CD4-positive, alpha-beta memory T cell (primary cell): ENCODE measurements at regions not wholly inside any gene's neighbourhood (a gene's known extent, or its start where the extent isn't known, plus 50 kb on each side); places are given as distances from the start of the nearest gene placed in this dataset.

Experiments used
- CTCF ChIA-PET: fragments of 350-600 bp; sonication (Branson Sonifier 250); formaldehyde crosslinking; loops from one replicate; lab custom pipeline; 2021; ENCODE audit warnings: inconsistent platforms; ENCODE audit not compliant: partially characterized antibody; lab: Charles Lee
- POLR2A ChIA-PET: fragments of 350-600 bp; sonication (Branson Sonifier 250); formaldehyde crosslinking; loops from one replicate; lab custom pipeline; 2021; ENCODE audit not compliant: partially characterized antibody; lab: Charles Lee
- DNase-seq, 5 donors: peaks; one replicate each; pipeline versions ENCODE4 v3.0.0 to v3.0.0-alpha.2; 2020 to 2022; ENCODE audit warnings: mixed read lengths in 1 of 5
- H3K27ac ChIP-seq: one replicate; pipeline ENCODE4 v1.7.0; 2013; ENCODE audit warnings: low read depth, low read length
- H3K27me3 ChIP-seq: 2 replicates; pipeline ENCODE4 v1.7.0; 2013; ENCODE audit warnings: mild to moderate bottlenecking, low read length, moderate library complexity; ENCODE audit not compliant: insufficient read depth
- H3K36me3 ChIP-seq: 2 replicates; pipeline ENCODE4 v1.7.0; 2013; ENCODE audit warnings: mild to moderate bottlenecking, low read length, moderate library complexity; ENCODE audit not compliant: insufficient read depth
- H3K4me1 ChIP-seq: 2 replicates; pipeline ENCODE4 v1.7.0; 2013; ENCODE audit warnings: mild to moderate bottlenecking, low read length, moderate library complexity; ENCODE audit not compliant: insufficient read depth
- H3K4me3 ChIP-seq, 2 donors: one replicate each; pipeline ENCODE4 v1.7.0; 2013; ENCODE audit warnings: low read length in 2 of 2, mild to moderate bottlenecking in 1 of 2
- H3K9me3 ChIP-seq, 2 donors: one replicate each; pipeline ENCODE4 v1.7.0; 2013; ENCODE audit warnings: low read length in 2 of 2, control low read depth in 1 of 2; ENCODE audit not compliant: control insufficient read depth in 1 of 2
- H3K27ac Mint-ChIP-seq, 7 donors: one replicate each; pipeline ENCODE4 v1.8.0; 2020 to 2021; ENCODE audit warnings: mixed read lengths in 7 of 7, mild to moderate bottlenecking in 6 of 7, inconsistent platforms in 3 of 7, moderate library complexity in 3 of 7
- H3K27me3 Mint-ChIP-seq, 2 donors: one replicate each; pipeline ENCODE4 v1.8.0; 2020 to 2021; ENCODE audit warnings: mixed read lengths in 2 of 2
- H3K36me3 Mint-ChIP-seq, 2 donors: one replicate each; pipeline ENCODE4 v1.8.0; 2020 to 2021; ENCODE audit warnings: mixed read lengths in 2 of 2, inconsistent platforms in 1 of 2, mild to moderate bottlenecking in 1 of 2
- H3K4me1 Mint-ChIP-seq, 4 donors: one replicate each; pipeline ENCODE4 v1.8.0; 2020 to 2021; ENCODE audit warnings: mixed read lengths in 4 of 4, mild to moderate bottlenecking in 1 of 4
- H3K4me3 Mint-ChIP-seq, 8 donors: one replicate each; pipeline ENCODE4 v1.8.0; 2020 to 2021; ENCODE audit warnings: mixed read lengths in 8 of 8, mild to moderate bottlenecking in 7 of 8, moderate library complexity in 6 of 8, inconsistent platforms in 3 of 8
- H3K9me3 Mint-ChIP-seq, 8 donors: one replicate each; pipeline ENCODE4 v1.8.0; 2020 to 2021; ENCODE audit warnings: mixed read lengths in 8 of 8, mild to moderate bottlenecking in 5 of 8, inconsistent platforms in 3 of 8, moderate library complexity in 1 of 8
- intact Hi-C: fragments of 100-400 bp; cut with micrococcal nuclease; formaldehyde crosslinking; loops from one replicate; pipeline ENCODE4 v1.15.1; 2023

- no peak overlapping the region for H3K27ac Mint-ChIP-seq
- DNase-seq, result no peak
- H3K9me3 ChIP-seq, result no peaks in the 10 kb centered on the region
- H3K4me1 Mint-ChIP-seq, result no peaks in the 10 kb centered on the region
- H3K4me3 ChIP-seq, result no peak overlapping the region
- H3K36me3 Mint-ChIP-seq, result no peaks in the 10 kb centered on the region
- POLR2A ChIA-PET, result no interaction called here
- CTCF ChIA-PET, result no interaction called here
- no peaks in the 10 kb centered on the region for H3K27me3 ChIP-seq
- peaks cover 2 to 7% of the 10 kb centered on the region in 2 donors for H3K27me3 Mint-ChIP-seq
- H3K9me3 Mint-ChIP-seq, result no peaks in the 10 kb centered on the region
- no peak overlapping the region for H3K4me3 Mint-ChIP-seq
- intact Hi-C loops, result no loop called here
- H3K4me1 ChIP-seq, result no peaks in the 10 kb centered on the region
- H3K36me3 ChIP-seq, result no peaks in the 10 kb centered on the region
- H3K27ac ChIP-seq, result no peak overlapping the region
Observed at GRCh38 chr4:120613778-120614177, 308.7 kb downstream of the PRDM5 start.

GRCh38 chr4:120611092-120611491 is 311.4 kb downstream of the PRDM5 start:
- DNase-seq, result no peak
- no peaks in the 10 kb centered on the region for H3K27me3 ChIP-seq
- no peak overlapping the region for H3K27ac ChIP-seq
- H3K9me3 ChIP-seq, result no peaks in the 10 kb centered on the region
- H3K4me1 ChIP-seq, result no peaks in the 10 kb centered on the region
- ChIA-PET CTCF (no interaction called here), POLR2A (no interaction called here)
- no peak overlapping the region for H3K4me3 ChIP-seq
- no peak overlapping the region for H3K27ac Mint-ChIP-seq
- H3K9me3 Mint-ChIP-seq, result peaks cover 0 to 9% (median 2%) of the 10 kb centered on the region in 8 donors
- intact Hi-C loops, result no loop called here
- H3K4me1 Mint-ChIP-seq, result no peaks in the 10 kb centered on the region
- no peak overlapping the region for H3K4me3 Mint-ChIP-seq
- H3K36me3 ChIP-seq, result no peaks in the 10 kb centered on the region
- peaks cover 2 to 7% of the 10 kb centered on the region in 2 donors for H3K27me3 Mint-ChIP-seq
- no peaks in the 10 kb centered on the region for H3K36me3 Mint-ChIP-seq

- Mint-ChIP-seq H3K27me3 (peaks cover 0 to 3% of the 10 kb centered on the region in 2 donors), H3K4me1 (no peaks in the 10 kb centered on the region), H3K4me3 (no peak overlapping the region), H3K9me3 (peaks cover 0 to 7% (median 0%) of the 10 kb centered on the region in 8 donors), H3K27ac (no peak overlapping the region), H3K36me3 (no peaks in the 10 kb centered on the region)
- no peak for DNase-seq
- Histone ChIP-seq H3K9me3 (no peaks in the 10 kb centered on the region), H3K27ac (no peak overlapping the region), H3K27me3 (no peaks in the 10 kb centered on the region), H3K4me1 (no peaks in the 10 kb centered on the region), H3K4me3 (no peak overlapping the region), H3K36me3 (no peaks in the 10 kb centered on the region)
- ChIA-PET CTCF (no interaction called here), POLR2A (no interaction called here)
- intact Hi-C loops, result no loop called here
Observed at GRCh38 chr4:120591038-120591437, 331.5 kb downstream of the PRDM5 start.

- POLR2A ChIA-PET, result no interaction called here
Observed at GRCh38 chr4:120589787-120590186, 332.7 kb downstream of the PRDM5 start.

GRCh38 chr4:120568731-120569130 is 353.8 kb downstream of the PRDM5 start:
- H3K27ac ChIP-seq, result no peak overlapping the region
- H3K36me3 Mint-ChIP-seq, result no peaks in the 10 kb centered on the region
- H3K27me3 ChIP-seq, result no peaks in the 10 kb centered on the region
- no peak overlapping the region for H3K27ac Mint-ChIP-seq
- ChIA-PET POLR2A (no interaction called here), CTCF (no interaction called here)
- peaks cover 0 to 6% (median 0%) of the 10 kb centered on the region in 8 donors for H3K9me3 Mint-ChIP-seq
- H3K27me3 Mint-ChIP-seq, result no peaks in the 10 kb centered on the region
- DNase-seq, result no peak
- H3K4me3 Mint-ChIP-seq, result no peak overlapping the region
- no peak overlapping the region for H3K4me3 ChIP-seq
- H3K4me1 ChIP-seq, result no peaks in the 10 kb centered on the region
- no peaks in the 10 kb centered on the region for H3K4me1 Mint-ChIP-seq
- H3K36me3 ChIP-seq, result no peaks in the 10 kb centered on the region
- no peaks in the 10 kb centered on the region for H3K9me3 ChIP-seq
- intact Hi-C loops, result no loop called here

More at GRCh38 chr4:120589787-120590186, 332.7 kb downstream of the PRDM5 start:
- intact Hi-C loops, result no loop called here
- H3K27ac ChIP-seq, result no peak overlapping the region
- H3K36me3 ChIP-seq, result no peaks in the 10 kb centered on the region
- peaks cover 0 to 10% (median 0%) of the 10 kb centered on the region in 8 donors for H3K9me3 Mint-ChIP-seq
- H3K36me3 Mint-ChIP-seq, result no peaks in the 10 kb centered on the region
- no peaks in the 10 kb centered on the region for H3K27me3 ChIP-seq
- peaks cover 0 to 3% of the 10 kb centered on the region in 2 donors for H3K27me3 Mint-ChIP-seq
- no peaks in the 10 kb centered on the region for H3K4me1 ChIP-seq
- no peaks in the 10 kb centered on the region for H3K9me3 ChIP-seq
- no peak overlapping the region for H3K4me3 Mint-ChIP-seq
- DNase-seq, result no peak
- CTCF ChIA-PET, result interaction anchor here (1.2 kb wide), 1 partner anchor 19 kb away, joined by 3 read pairs; no protein-coding TSS in a partner anchor
- H3K27ac Mint-ChIP-seq, result no peak overlapping the region
- H3K4me1 Mint-ChIP-seq, result no peaks in the 10 kb centered on the region
- H3K4me3 ChIP-seq, result no peak overlapping the region

GRCh38 chr4:120561648-120562047 is 360.9 kb downstream of the PRDM5 start:
- Mint-ChIP-seq H3K9me3 (peaks cover 0 to 36% (median 11%) of the 10 kb centered on the region in 8 donors), H3K4me3 (no peak overlapping the region), H3K36me3 (no peaks in the 10 kb centered on the region), H3K4me1 (no peaks in the 10 kb centered on the region), H3K27ac (no peak overlapping the region), H3K27me3 (no peaks in the 10 kb centered on the region)
- CTCF ChIA-PET, result no interaction called here
- no peak overlapping the region for H3K27ac ChIP-seq
- H3K4me3 ChIP-seq, result no peak overlapping the region
- H3K9me3 ChIP-seq, result no peaks in the 10 kb centered on the region
- H3K27me3 ChIP-seq, result no peaks in the 10 kb centered on the region
- POLR2A ChIA-PET, result no interaction called here
- H3K36me3 ChIP-seq, result no peaks in the 10 kb centered on the region
- DNase-seq, result no peak
- intact Hi-C loops, result no loop called here
- no peaks in the 10 kb centered on the region for H3K4me1 ChIP-seq

- Mint-ChIP-seq H3K27ac (no peak overlapping the region), H3K9me3 (peaks cover 0 to 22% (median 9%) of the 10 kb centered on the region in 8 donors), H3K4me3 (no peak overlapping the region), H3K4me1 (no peaks in the 10 kb centered on the region), H3K36me3 (no peaks in the 10 kb centered on the region), H3K27me3 (peaks cover 0 to 1% of the 10 kb centered on the region in 2 donors)
- no peak for DNase-seq
- Histone ChIP-seq H3K4me3 (no peak overlapping the region), H3K27me3 (no peaks in the 10 kb centered on the region), H3K9me3 (no peaks in the 10 kb centered on the region), H3K4me1 (no peaks in the 10 kb centered on the region), H3K27ac (no peak overlapping the region), H3K36me3 (no peaks in the 10 kb centered on the region)
- CTCF ChIA-PET, result no interaction called here
- intact Hi-C loops, result no loop called here
- POLR2A ChIA-PET, result no interaction called here
Observed at GRCh38 chr4:120557372-120557771, 365.2 kb downstream of the PRDM5 start.

GRCh38 chr4:120555058-120555457 is 367.5 kb downstream of the PRDM5 start:
- no peak for DNase-seq
- Histone ChIP-seq H3K27ac (no peak overlapping the region), H3K4me1 (no peaks in the 10 kb centered on the region), H3K36me3 (no peaks in the 10 kb centered on the region), H3K4me3 (no peak overlapping the region), H3K9me3 (no peaks in the 10 kb centered on the region), H3K27me3 (no peaks in the 10 kb centered on the region)
- H3K4me1 Mint-ChIP-seq, result no peaks in the 10 kb centered on the region
- intact Hi-C loops, result no loop called here
- no peaks in the 10 kb centered on the region for H3K36me3 Mint-ChIP-seq
- H3K4me3 Mint-ChIP-seq, result no peak overlapping the region
- ChIA-PET CTCF (no interaction called here), POLR2A (no interaction called here)
- peaks cover 0 to 4% (median 0%) of the 10 kb centered on the region in 8 donors for H3K9me3 Mint-ChIP-seq
- no peak overlapping the region for H3K27ac Mint-ChIP-seq
- peaks cover 0 to 1% of the 10 kb centered on the region in 2 donors for H3K27me3 Mint-ChIP-seq
